Brain microvascular endothelial cell (primary cell): ENCODE measurements at regions not wholly inside any gene's neighbourhood (a gene's known extent, or its start where the extent isn't known, plus 50 kb on each side); places are given as distances from the start of the nearest gene placed in this dataset.

Source experiments
- DNase-seq: peaks from one replicate; pipeline ENCODE4 v3.0.0-alpha.2; 2020
- H3K27ac ChIP-seq: fragments of 250-450 bp; sonication (Bioruptor Pico); 2 replicates; pipeline ENCODE4 v1.5.1; 2020; ENCODE audit warnings: mild to moderate bottlenecking, moderate library complexity
- H3K27me3 ChIP-seq: fragments of 250-450 bp; sonication (Bioruptor Pico); replicated peaks from 2 replicates; pipeline ENCODE4 v1.5.1; 2020; ENCODE audit warnings: mild to moderate bottlenecking
- H3K36me3 ChIP-seq: fragments of 250-450 bp; sonication (Bioruptor Pico); replicated peaks from 2 replicates; pipeline ENCODE4 v1.5.1; 2020; ENCODE audit warnings: mild to moderate bottlenecking
- H3K4me3 ChIP-seq: 2 replicates; pipeline ENCODE4 v1.5.1; 2011; ENCODE audit warnings: low read depth, mild to moderate bottlenecking, control low read depth, low read length, moderate library complexity
- CTCF ChIP-seq: IDR thresholded peaks from 2 replicates; pipeline ENCODE4 v1.5.1; 2011; ENCODE audit warnings: low read depth, mild to moderate bottlenecking, moderate library complexity, low read length, control low read depth, inconsistent platforms; ENCODE audit errors: missing control alignments
- in situ Hi-C: cut with HindIII; loops from 2 replicates; pipeline ENCODE4 v1.10.0; 2017; ENCODE audit warnings: low sequenced_read_pairs, low pct_ligation_motif_present

- TF ChIP-seq CTCF, result no peak
- Histone ChIP-seq H3K36me3 (no peaks in the 10 kb centered on the region), H3K4me3 (no peak overlapping the region), H3K27me3 (no peaks in the 10 kb centered on the region), H3K27ac (no peak overlapping the region)
- in situ Hi-C loops, result no loop called here
- no peak for DNase-seq
Measured at GRCh38 chrX:45956191-45956870, 588.9 kb downstream of the ZNF674 start.

- Histone ChIP-seq H3K27me3 (no peaks in the 10 kb centered on the region), H3K36me3 (no peaks in the 10 kb centered on the region), H3K27ac (no peak overlapping the region), H3K4me3 (no peak overlapping the region)
- DNase-seq, result no peak
- no peak for TF ChIP-seq CTCF
- in situ Hi-C loops, result no loop called here
Measured at GRCh38 chrX:45955661-45956060, 589.6 kb downstream of the ZNF674 start.

GRCh38 chrX:45954026-45954425 lies 591.2 kb downstream of the ZNF674 start:
- no peak for DNase-seq
- Histone ChIP-seq H3K36me3 (no peaks in the 10 kb centered on the region), H3K27ac (no peak overlapping the region), H3K4me3 (no peak overlapping the region), H3K27me3 (no peaks in the 10 kb centered on the region)
- in situ Hi-C loops, result no loop called here
- TF ChIP-seq CTCF, result no peak

GRCh38 chrX:45952030-45952429 lies 593.2 kb downstream of the ZNF674 start:
- in situ Hi-C loops, result no loop called here
- Histone ChIP-seq H3K4me3 (no peak overlapping the region), H3K27me3 (no peaks in the 10 kb centered on the region), H3K36me3 (no peaks in the 10 kb centered on the region), H3K27ac (no peak overlapping the region)
- peak; percentile 33 for TF ChIP-seq CTCF
- no peak for DNase-seq

GRCh38 chrX:45935408-45935807 lies 609.8 kb downstream of the ZNF674 start:
- DNase-seq, result no peak
- no peak overlapping the region for H3K4me3 ChIP-seq
- no peak overlapping the region for H3K27ac ChIP-seq
- TF ChIP-seq CTCF, result no peak
- H3K27me3 ChIP-seq, result no peaks in the 10 kb centered on the region
- in situ Hi-C loops, result no loop called here
- no peaks in the 10 kb centered on the region for H3K36me3 ChIP-seq

- no peaks in the 10 kb centered on the region for H3K27me3 ChIP-seq
- no peaks in the 10 kb centered on the region for H3K36me3 ChIP-seq
- no peak overlapping the region for H3K27ac ChIP-seq
- no peak overlapping the region for H3K4me3 ChIP-seq
- in situ Hi-C loops, result no loop called here
- no peak for DNase-seq
- TF ChIP-seq CTCF, result no peak
Measured at GRCh38 chrX:45912316-45912715, 632.9 kb downstream of the ZNF674 start.
